Heart left ventricle (tissue), 13 donors: ENCODE measurements at regions not wholly inside any gene's neighbourhood (a gene's known extent, or its start where the extent isn't known, plus 50 kb on each side); places are given as distances from the start of the nearest gene placed in this dataset.

Experiments
- POLR2A ChIP-seq, 2 donors: fragments of 450-650 bp; IDR thresholded peaks; one replicate each; pipeline ENCODE4 v1.6.1; 2017; ENCODE audit warnings: antibody characterized with exemption in 2 of 2, mild to moderate bottlenecking in 2 of 2, moderate library complexity in 2 of 2
- TF ChIP-seq, protein P1 (sequence below), 12 donors: fragments of 200-600 bp; sonication (generic) in 4 of 12; IDR thresholded peaks; one replicate each; pipeline versions ENCODE4 v1.5.0 to v1.8.0; 2018 to 2022; ENCODE audit warnings: antibody characterized with exemption in 12 of 12, mild to moderate bottlenecking in 5 of 12
- donor health status: ischemic (EF 13 %, LVEDD 7.1; RV severe dilation, severe dysfunction).
- donor health status: DM: no; HTN: yes; CAD: no.
- donor health status: DM: no; HTN: no; CAD: no.
- donor health status: ischemic (EF 25% LVEDD 6.9; RV normal size, moderate dysfunction).
- donor health status: ischemic (EF 25% LVEDD 5.7; RV mildly dilated, moderate dysfunction).
- donor health status: ischemic (EF 35%, LVEDD 5.7; RV mildly dilated, moderate dysfunction).
- donor health status: nonischemic (EF 11% LVEDD 7.7; RV severe dilation, severe dysfunction).
- donor health status: DM: yes; HTN: yes; CAD: no.
- donor health status: PGD.
- donor health status: ischemic (EF 29% LVEDD 5.4; RV normal size, mild dysfunction).
- donor health status: nonischemic (EF 23%, LVEDD 6.1; RV moderate dilation, normal function).

DNA sequence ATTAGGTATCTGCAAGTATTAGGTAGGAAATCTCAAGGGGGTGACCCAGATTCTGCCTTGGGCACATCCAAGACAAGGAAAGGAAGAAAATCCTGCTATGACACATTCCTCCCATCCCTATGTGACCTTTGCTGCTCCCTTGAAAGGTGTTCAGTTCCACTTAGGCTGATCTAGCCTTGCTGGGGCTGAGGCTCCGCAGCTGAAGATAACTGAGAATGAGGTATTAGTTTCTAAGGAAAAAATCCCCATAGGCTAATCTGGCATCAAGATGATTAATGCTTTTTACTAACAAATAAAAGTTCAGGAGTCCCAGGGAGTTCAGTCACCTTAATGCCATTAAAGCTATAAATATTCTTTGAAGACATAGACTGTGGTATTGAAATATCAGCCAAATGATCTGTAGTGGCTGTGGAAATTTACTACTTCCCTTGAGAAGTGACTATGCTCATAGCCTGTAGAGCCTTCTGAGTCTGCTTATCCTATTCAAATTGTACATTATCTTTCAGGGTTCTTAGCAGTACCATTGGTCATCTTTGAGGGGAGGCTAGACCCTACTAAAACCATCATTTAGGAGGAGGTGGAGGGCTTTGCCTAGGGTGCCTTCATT lies 239.9 kb upstream of the RAG2 start:
- TF ChIP-seq, protein P1, sequence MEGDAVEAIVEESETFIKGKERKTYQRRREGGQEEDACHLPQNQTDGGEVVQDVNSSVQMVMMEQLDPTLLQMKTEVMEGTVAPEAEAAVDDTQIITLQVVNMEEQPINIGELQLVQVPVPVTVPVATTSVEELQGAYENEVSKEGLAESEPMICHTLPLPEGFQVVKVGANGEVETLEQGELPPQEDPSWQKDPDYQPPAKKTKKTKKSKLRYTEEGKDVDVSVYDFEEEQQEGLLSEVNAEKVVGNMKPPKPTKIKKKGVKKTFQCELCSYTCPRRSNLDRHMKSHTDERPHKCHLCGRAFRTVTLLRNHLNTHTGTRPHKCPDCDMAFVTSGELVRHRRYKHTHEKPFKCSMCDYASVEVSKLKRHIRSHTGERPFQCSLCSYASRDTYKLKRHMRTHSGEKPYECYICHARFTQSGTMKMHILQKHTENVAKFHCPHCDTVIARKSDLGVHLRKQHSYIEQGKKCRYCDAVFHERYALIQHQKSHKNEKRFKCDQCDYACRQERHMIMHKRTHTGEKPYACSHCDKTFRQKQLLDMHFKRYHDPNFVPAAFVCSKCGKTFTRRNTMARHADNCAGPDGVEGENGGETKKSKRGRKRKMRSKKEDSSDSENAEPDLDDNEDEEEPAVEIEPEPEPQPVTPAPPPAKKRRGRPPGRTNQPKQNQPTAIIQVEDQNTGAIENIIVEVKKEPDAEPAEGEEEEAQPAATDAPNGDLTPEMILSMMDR (IDR thresholded peaks at IDR 0.05), result no peak
- no peak for TF ChIP-seq POLR2A (IDR thresholded peaks at IDR 0.05)
